ENCODE measurements at regions not wholly inside any gene's neighbourhood (a gene's known extent, or its start where the extent isn't known, plus 50 kb on each side); places are given as distances from the start of the nearest gene placed in this dataset.

DNA sequence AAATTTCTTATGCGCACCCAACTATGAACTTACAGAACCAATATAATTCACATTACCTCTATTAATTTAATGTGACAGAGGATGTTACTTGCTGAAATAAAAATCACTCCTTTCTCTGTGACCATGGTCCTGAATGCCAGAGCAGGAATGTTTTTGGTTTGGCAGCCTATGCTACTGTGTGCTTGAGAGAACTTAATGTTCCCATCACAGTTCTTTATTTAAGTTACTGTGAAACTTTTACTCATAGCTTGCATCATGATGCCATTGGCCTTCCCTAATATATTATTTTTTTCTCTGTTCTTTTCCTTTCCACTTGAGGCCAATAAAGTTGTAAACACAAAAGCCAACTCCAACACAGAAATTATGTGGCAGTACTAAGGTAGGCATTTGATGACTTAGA lies 142.2 kb downstream of the FAM76B start:
- H3K27me3 ChIP-seq (replicated peaks in 1 of 4; ENCODE audit: control insufficient read depth in 3 of 4, extremely low read depth in 1 of 4, insufficient read depth in 3 of 4, low read length in 3 of 4): peaks cover 0 to 1% (median 0%) of the 10 kb centered on the region in 4 experiments; a peak in 1 of 7 replicates
- H3K56ac ChIP-seq (replicated peaks; ENCODE audit: insufficient read length, low read depth, low read length): no peak overlapping the region
- no peak overlapping the region for H2BK120ac ChIP-seq (replicated peaks; ENCODE audit: low read depth, low read length)
- no peaks in the 10 kb centered on the region for H3K4me1 ChIP-seq (replicated peaks in 1 of 4; ENCODE audit: control insufficient read depth in 3 of 4, insufficient read depth in 4 of 4, low read length in 3 of 4)
- no peak overlapping the region for H4K91ac ChIP-seq (replicated peaks; ENCODE audit: insufficient read length, low read length)
- H2BK12ac ChIP-seq (ENCODE audit: low read depth, low read length): no peak overlapping the region
- H4K20me1 ChIP-seq (replicated peaks in 1 of 2; ENCODE audit: control insufficient read depth in 1 of 2, insufficient read depth in 2 of 2, low read length in 2 of 2): no peaks in the 10 kb centered on the region
- H3K9me3 ChIP-seq (ENCODE audit: insufficient read depth in 2 of 2, low read depth in 1 of 2, low read length in 1 of 2): no peaks in the 10 kb centered on the region
- H3K18ac ChIP-seq (ENCODE audit: extremely low read depth, low read length): no peak overlapping the region
- no peak overlapping the region for H3K4me2 ChIP-seq (ENCODE audit: insufficient read depth in 1 of 2, low read depth in 2 of 2, low read length in 2 of 2)
- no peak for TF ChIP-seq SP1 (IDR thresholded peaks at IDR 0.05; ENCODE audit: low read depth, low read length)
- no peak for TF ChIP-seq NRF1 (IDR thresholded peaks at IDR 0.05; ENCODE audit: low read depth, low read length)
- TF ChIP-seq POLR2A (IDR thresholded peaks at IDR 0.05; ENCODE audit: control extremely low read depth in 1 of 2, low read depth in 2 of 2, low read length in 2 of 2): no peak
- TF ChIP-seq RAD21 (IDR thresholded peaks at IDR 0.05 in 1 of 2, conservative IDR thresholded peaks at IDR 0.05 in 1 of 2; ENCODE audit: low read depth in 2 of 2, low read length in 2 of 2): no peak
- no peak for TF ChIP-seq ZNF274 (IDR thresholded peaks at IDR 0.05; ENCODE audit: borderline replicate concordance, extremely low read depth, low read length)
- no peak for TF ChIP-seq RBBP5 (IDR thresholded peaks at IDR 0.05; ENCODE audit: borderline replicate concordance, low read depth, low read length)
- no peaks in the 10 kb centered on the region for H3K36me3 ChIP-seq (ENCODE audit: control insufficient read depth in 2 of 4, insufficient read depth in 4 of 4, low read length in 3 of 4)
- H2BK15ac ChIP-seq (ENCODE audit: low read length): no peak overlapping the region
- ChIA-PET POLR2A (ENCODE audit: partially characterized antibody) (no interaction called here), CTCF (ENCODE audit: partially characterized antibody) (interaction anchor here (4.1 kb wide), 1 partner anchor 496 kb away, joined by 10 read pairs; no protein-coding TSS in a partner anchor)
- no peak overlapping the region for H4K5ac ChIP-seq (ENCODE audit: insufficient read length, low read depth, low read length)
- no peak overlapping the region for H3K23ac ChIP-seq (ENCODE audit: insufficient read length)
- H3K4me3 ChIP-seq (ENCODE audit: extremely low read depth in 1 of 4, insufficient read depth in 2 of 4, low read depth in 3 of 4, low read length in 4 of 4): no peak overlapping the region
- H3K23me2 ChIP-seq (ENCODE audit: low read depth, low read length): no peaks in the 10 kb centered on the region
- H4K8ac ChIP-seq (ENCODE audit: extremely low read depth, insufficient read depth, low read length): no peak overlapping the region
- WGBS, 2 experiments (ENCODE audit: extremely low coverage in 1 of 2, insufficient coverage in 1 of 2, insufficient read length in 1 of 2, insufficient replicate concordance in 2 of 2, low coverage in 1 of 2, low lambda C conversion rate in 2 of 2, missing lambda C conversion rate in 1 of 2): 91% methylated on average over 1 of the region's 1 CpG; no CpG with 5 or more reads in 1 of the 2 experiments
- no peak overlapping the region for H3K27ac ChIP-seq (ENCODE audit: low read depth, low read length)
- DNase-seq (ENCODE audit: low read depth in 1 of 2, low spot score in 2 of 2): no peak
- no peak overlapping the region for H3K14ac ChIP-seq (ENCODE audit: insufficient read length)
- H3K79me2 ChIP-seq (ENCODE audit: control insufficient read depth in 1 of 2, insufficient read depth in 2 of 2, low read length in 2 of 2): no peaks in the 10 kb centered on the region
- H3K79me1 ChIP-seq (ENCODE audit: low read depth, low read length): no peaks in the 10 kb centered on the region
- H2AK5ac ChIP-seq (ENCODE audit: low read depth, low read length): no peak overlapping the region
- no peak overlapping the region for H2BK20ac ChIP-seq (ENCODE audit: low read length)
- no peak overlapping the region for H3K9ac ChIP-seq (replicated peaks in 1 of 4; ENCODE audit: extremely low read depth in 1 of 4, low read depth in 3 of 4, low read length in 3 of 4)
- no peak overlapping the region for H2BK5ac ChIP-seq (ENCODE audit: low read depth, low read length)
- no peak overlapping the region for H3K4ac ChIP-seq (replicated peaks; ENCODE audit: insufficient read length, low read depth, low read length)
- no peak overlapping the region for H2AFZ ChIP-seq (ENCODE audit: low read length)
- no peak for FAIRE-seq
